Thoracic aorta (tissue), 2 donors: ENCODE measurements at regions not wholly inside any gene's neighbourhood (a gene's known extent, or its start where the extent isn't known, plus 50 kb on each side); places are given as distances from the start of the nearest gene placed in this dataset.

Source experiments
- ATAC-seq: fragments of 150-250 bp; one replicate; pipeline ENCODE4 v1.8.0; 2017; ENCODE audit warnings: low read depth; ENCODE audit not compliant: insufficient number of reproducible peaks, low FRiP score
- DNase-seq: peaks from one replicate; pipeline ENCODE4 v3.0.0-alpha.2; 2020; ENCODE audit warnings: low spot score
- H3K27ac ChIP-seq, 2 donors: fragments of 200-600 bp; sonication (generic); 1 replicate in 1 of 2; 2 replicates in 1 of 2; pipeline ENCODE4 v1.5.1; 2016; ENCODE audit warnings: mild to moderate bottlenecking in 2 of 2, moderate library complexity in 2 of 2
- H3K27me3 ChIP-seq: fragments of 200-600 bp; sonication (generic); replicated peaks from 2 replicates; pipeline ENCODE4 v1.6.0; 2016; ENCODE audit warnings: mild to moderate bottlenecking; ENCODE audit not compliant: insufficient read depth
- H3K36me3 ChIP-seq: fragments of 200-600 bp; sonication (generic); one replicate; pipeline ENCODE4 v1.5.1; 2016
- H3K4me1 ChIP-seq, 2 donors: fragments of 200-600 bp; sonication (generic); 1 replicate in 1 of 2; 2 replicates in 1 of 2; pipeline versions ENCODE4 v1.5.1 to v1.6.0; 2016; ENCODE audit warnings: low read depth in 2 of 2, mild to moderate bottlenecking in 1 of 2; ENCODE audit not compliant: control insufficient read depth in 1 of 2
- H3K4me3 ChIP-seq: fragments of 200-600 bp; sonication (generic); 2 replicates; pipeline ENCODE4 v1.5.1; 2016; ENCODE audit warnings: mild to moderate bottlenecking
- H3K9me3 ChIP-seq: fragments of 200-600 bp; sonication (generic); 2 replicates; pipeline ENCODE4 v1.5.1; 2016
- CTCF ChIP-seq: fragments of 200-600 bp; sonication (generic); IDR thresholded peaks from one replicate; pipeline ENCODE4 v1.5.1; 2019; ENCODE audit warnings: antibody characterized with exemption

GRCh38 chr4:96012687-96013086 lies 172.8 kb downstream of the PDHA2 start:
- Histone ChIP-seq H3K36me3 (no peaks in the 10 kb centered on the region), H3K27ac (no peak overlapping the region), H3K4me1 (no peaks in the 10 kb centered on the region), H3K9me3 (no peaks in the 10 kb centered on the region), H3K4me3 (no peak overlapping the region), H3K27me3 (no peaks in the 10 kb centered on the region)
- ATAC-seq (no peak), DNase-seq (no peak)
- TF ChIP-seq CTCF: no peak

GRCh38 chr4:96016634-96017299 lies 176.9 kb downstream of the PDHA2 start:
- no peaks in the 10 kb centered on the region for H3K27me3 ChIP-seq
- ATAC-seq: no peak
- no peak for TF ChIP-seq CTCF

GRCh38 chr4:96025011-96025410 lies 185.1 kb downstream of the PDHA2 start:
- no peak for TF ChIP-seq CTCF
- no peaks in the 10 kb centered on the region for H3K9me3 ChIP-seq
- ATAC-seq: no peak
- H3K36me3 ChIP-seq: no peaks in the 10 kb centered on the region
- H3K27ac ChIP-seq: no peak overlapping the region
- no peaks in the 10 kb centered on the region for H3K27me3 ChIP-seq
- no peaks in the 10 kb centered on the region for H3K4me1 ChIP-seq
- no peak for DNase-seq
- no peak overlapping the region for H3K4me3 ChIP-seq

More at GRCh38 chr4:96016634-96017299, 176.9 kb downstream of the PDHA2 start:
- no peak for DNase-seq
- Histone ChIP-seq H3K4me3 (no peak overlapping the region), H3K36me3 (no peaks in the 10 kb centered on the region), H3K9me3 (no peaks in the 10 kb centered on the region), H3K4me1 (no peaks in the 10 kb centered on the region), H3K27ac (no peak overlapping the region)

GRCh38 chr4:96035727-96036126 lies 195.8 kb downstream of the PDHA2 start:
- Histone ChIP-seq H3K9me3 (no peaks in the 10 kb centered on the region), H3K27me3 (no peaks in the 10 kb centered on the region), H3K36me3 (no peaks in the 10 kb centered on the region), H3K4me1 (no peaks in the 10 kb centered on the region), H3K27ac (no peak overlapping the region), H3K4me3 (no peak overlapping the region)
- TF ChIP-seq CTCF: no peak
- ATAC-seq (no peak), DNase-seq (no peak)

GRCh38 chr4:96036781-96037180 lies 196.9 kb downstream of the PDHA2 start:
- Histone ChIP-seq H3K4me3 (no peak overlapping the region), H3K36me3 (no peaks in the 10 kb centered on the region), H3K4me1 (no peaks in the 10 kb centered on the region), H3K9me3 (no peaks in the 10 kb centered on the region), H3K27ac (no peak overlapping the region), H3K27me3 (no peaks in the 10 kb centered on the region)
- no peak for DNase-seq
- TF ChIP-seq CTCF: no peak
- no peak for ATAC-seq
